ENCODE measurements at regions not wholly inside any gene's neighbourhood (a gene's known extent, or its start where the extent isn't known, plus 50 kb on each side); places are given as distances from the start of the nearest gene placed in this dataset.
A peak's percentile ranks its signal among the peaks of the same experiment; 100 is the strongest.

DNA sequence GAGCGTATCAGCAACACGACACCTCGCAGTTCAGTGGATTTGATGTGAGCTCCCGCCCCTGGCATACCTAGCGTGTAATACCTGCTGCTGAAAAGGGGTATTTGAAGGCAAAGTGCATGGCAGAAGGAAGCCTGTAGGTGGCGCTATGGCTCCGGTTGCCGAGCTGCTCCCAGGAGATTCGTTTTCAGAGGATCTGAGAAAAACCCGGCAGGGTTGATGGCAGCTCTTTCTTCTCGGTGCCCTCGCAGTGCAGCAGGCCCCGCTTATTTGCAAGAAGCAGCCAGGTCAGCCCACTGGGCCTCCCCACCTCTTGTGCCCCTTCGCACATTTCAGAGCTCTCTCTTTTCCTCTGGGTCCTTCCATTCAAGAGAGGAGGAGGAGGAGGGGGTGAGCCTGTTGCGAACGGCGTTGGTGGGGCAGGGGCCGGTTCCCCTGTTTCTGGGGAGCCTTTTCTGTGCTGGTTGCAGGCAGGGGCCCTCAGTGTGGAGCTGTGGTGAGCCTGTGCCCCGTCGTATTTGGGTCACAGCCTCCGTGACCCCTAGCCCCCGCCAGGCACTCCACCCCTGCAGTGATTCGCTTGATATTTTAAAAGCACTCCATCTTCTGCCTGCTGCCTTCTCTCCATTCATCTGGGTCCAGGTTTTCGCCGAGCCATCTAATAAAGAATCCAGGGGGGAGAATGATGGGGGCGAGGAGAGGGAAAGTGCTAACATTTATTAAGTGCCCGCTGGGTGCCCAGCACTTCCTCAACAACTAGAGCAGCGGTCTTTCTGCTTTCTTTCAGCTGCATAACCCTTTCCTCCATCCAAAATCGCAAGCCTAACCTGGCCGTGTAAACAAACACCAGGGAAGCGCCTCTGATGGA, 85.3 kb upstream of the SYT13 start:
- TF ChIP-seq POLR2A (IDR thresholded peaks at IDR 0.05) (no peak), EP300 (IDR thresholded peaks at IDR 0.05) (no peak)
- TF ChIP-seq, protein P1, sequence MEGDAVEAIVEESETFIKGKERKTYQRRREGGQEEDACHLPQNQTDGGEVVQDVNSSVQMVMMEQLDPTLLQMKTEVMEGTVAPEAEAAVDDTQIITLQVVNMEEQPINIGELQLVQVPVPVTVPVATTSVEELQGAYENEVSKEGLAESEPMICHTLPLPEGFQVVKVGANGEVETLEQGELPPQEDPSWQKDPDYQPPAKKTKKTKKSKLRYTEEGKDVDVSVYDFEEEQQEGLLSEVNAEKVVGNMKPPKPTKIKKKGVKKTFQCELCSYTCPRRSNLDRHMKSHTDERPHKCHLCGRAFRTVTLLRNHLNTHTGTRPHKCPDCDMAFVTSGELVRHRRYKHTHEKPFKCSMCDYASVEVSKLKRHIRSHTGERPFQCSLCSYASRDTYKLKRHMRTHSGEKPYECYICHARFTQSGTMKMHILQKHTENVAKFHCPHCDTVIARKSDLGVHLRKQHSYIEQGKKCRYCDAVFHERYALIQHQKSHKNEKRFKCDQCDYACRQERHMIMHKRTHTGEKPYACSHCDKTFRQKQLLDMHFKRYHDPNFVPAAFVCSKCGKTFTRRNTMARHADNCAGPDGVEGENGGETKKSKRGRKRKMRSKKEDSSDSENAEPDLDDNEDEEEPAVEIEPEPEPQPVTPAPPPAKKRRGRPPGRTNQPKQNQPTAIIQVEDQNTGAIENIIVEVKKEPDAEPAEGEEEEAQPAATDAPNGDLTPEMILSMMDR (IDR thresholded peaks at IDR 0.05): peak; percentile 52 to 70 (median 58)
